ENCODE measurements at regions not wholly inside any gene's neighbourhood (a gene's known extent, or its start where the extent isn't known, plus 50 kb on each side); places are given as distances from the start of the nearest gene placed in this dataset.

DNA sequence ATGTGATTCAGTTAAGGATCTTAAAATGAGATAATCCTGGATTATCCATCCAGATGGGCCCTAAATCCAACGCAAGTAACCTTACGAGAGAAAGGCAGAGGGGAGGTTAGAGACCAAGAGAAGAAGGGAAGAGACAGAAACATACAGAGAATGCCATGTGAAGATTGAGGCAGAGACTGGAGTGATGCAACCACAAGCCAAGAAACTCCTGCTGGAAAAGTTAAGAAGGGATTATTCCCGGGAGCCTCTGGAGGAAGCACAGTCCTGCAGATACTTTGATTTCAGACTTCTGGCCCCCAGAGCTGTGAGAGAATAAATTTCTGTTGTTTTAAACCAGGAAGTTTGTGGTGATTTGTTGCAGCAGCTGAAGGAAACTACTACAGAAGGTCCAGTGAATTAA, 992.7 kb downstream of the BCL11A start:
- ATAC-seq: no peak
- TF ChIP-seq CREB5 (CRISPR knock-in tag; IDR thresholded peaks at IDR 0.05; ENCODE audit: low read depth) (no peak), ZNF565 (CRISPR knock-in tag; conservative IDR thresholded peaks at IDR 0.05; ENCODE audit: low read depth) (no peak)

DNA sequence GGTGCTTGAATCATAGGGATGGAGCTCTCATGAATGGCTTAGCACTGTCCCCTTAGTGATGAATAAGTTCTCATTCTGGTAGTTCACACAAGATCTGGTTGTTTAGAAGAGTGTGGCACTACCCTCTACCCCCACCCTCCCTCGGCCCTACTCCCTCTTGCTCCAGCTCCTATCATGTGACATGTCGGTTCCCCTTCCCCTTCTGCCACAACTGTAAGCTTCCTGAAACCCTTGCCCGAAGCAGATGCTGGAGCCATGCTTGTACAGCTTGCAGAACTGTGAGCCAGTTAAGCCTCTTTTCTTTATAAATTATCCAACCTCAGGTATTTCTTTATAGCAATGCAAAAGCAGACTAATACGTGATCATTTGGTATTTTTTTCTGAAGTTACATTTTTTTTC, 1012.6 kb downstream of the BCL11A start:
- no peak for ATAC-seq
- TF ChIP-seq CREB5 (CRISPR knock-in tag; IDR thresholded peaks at IDR 0.05; ENCODE audit: low read depth): no peak
- no peak for TF ChIP-seq CSDC2 (CRISPR knock-in tag; IDR thresholded peaks at IDR 0.05)
- TF ChIP-seq ARNTL (CRISPR knock-in tag; IDR thresholded peaks at IDR 0.05; ENCODE audit: borderline replicate concordance, low read depth): no peak

GRCh38 chr2:59538398-59538911, 1015.0 kb downstream of the BCL11A start:
- ATAC-seq: no peak
- TF ChIP-seq CSDC2 (CRISPR knock-in tag; IDR thresholded peaks at IDR 0.05) (no peak), ESRRG (CRISPR knock-in tag; IDR thresholded peaks at IDR 0.05) (no peak), GLIS3 (CRISPR knock-in tag; IDR thresholded peaks at IDR 0.05) (no peak), PATZ1 (CRISPR knock-in tag; IDR thresholded peaks at IDR 0.05; ENCODE audit: borderline replicate concordance) (no peak), ZC3H10 (CRISPR knock-in tag; IDR thresholded peaks at IDR 0.05) (no peak), ISL1 (CRISPR knock-in tag; IDR thresholded peaks at IDR 0.05) (no peak), TOX (CRISPR knock-in tag; IDR thresholded peaks at IDR 0.05; ENCODE audit: borderline replicate concordance) (no peak), POU6F1 (CRISPR knock-in tag; IDR thresholded peaks at IDR 0.05; ENCODE audit: borderline replicate concordance, low read depth) (no peak), BACH2 (CRISPR knock-in tag; IDR thresholded peaks at IDR 0.05; ENCODE audit: borderline replicate concordance) (no peak), RARB (CRISPR knock-in tag; IDR thresholded peaks at IDR 0.05) (no peak), SNAI2 (CRISPR knock-in tag; IDR thresholded peaks at IDR 0.05) (no peak), TCF4 (CRISPR knock-in tag; IDR thresholded peaks at IDR 0.05; ENCODE audit: borderline replicate concordance) (no peak), ARNTL (CRISPR knock-in tag; IDR thresholded peaks at IDR 0.05; ENCODE audit: borderline replicate concordance, low read depth) (no peak), ZFP3 (CRISPR knock-in tag; IDR thresholded peaks at IDR 0.05) (no peak), ZFP30 (CRISPR knock-in tag; IDR thresholded peaks at IDR 0.05) (no peak), TSHZ2 (CRISPR knock-in tag; IDR thresholded peaks at IDR 0.05) (no peak), CREB5 (CRISPR knock-in tag; IDR thresholded peaks at IDR 0.05; ENCODE audit: low read depth) (no peak), ZNF70 (CRISPR knock-in tag; IDR thresholded peaks at IDR 0.05) (no peak), ZNF8 (CRISPR knock-in tag; IDR thresholded peaks at IDR 0.05) (no peak)
- TF ChIP-seq, protein P1, sequence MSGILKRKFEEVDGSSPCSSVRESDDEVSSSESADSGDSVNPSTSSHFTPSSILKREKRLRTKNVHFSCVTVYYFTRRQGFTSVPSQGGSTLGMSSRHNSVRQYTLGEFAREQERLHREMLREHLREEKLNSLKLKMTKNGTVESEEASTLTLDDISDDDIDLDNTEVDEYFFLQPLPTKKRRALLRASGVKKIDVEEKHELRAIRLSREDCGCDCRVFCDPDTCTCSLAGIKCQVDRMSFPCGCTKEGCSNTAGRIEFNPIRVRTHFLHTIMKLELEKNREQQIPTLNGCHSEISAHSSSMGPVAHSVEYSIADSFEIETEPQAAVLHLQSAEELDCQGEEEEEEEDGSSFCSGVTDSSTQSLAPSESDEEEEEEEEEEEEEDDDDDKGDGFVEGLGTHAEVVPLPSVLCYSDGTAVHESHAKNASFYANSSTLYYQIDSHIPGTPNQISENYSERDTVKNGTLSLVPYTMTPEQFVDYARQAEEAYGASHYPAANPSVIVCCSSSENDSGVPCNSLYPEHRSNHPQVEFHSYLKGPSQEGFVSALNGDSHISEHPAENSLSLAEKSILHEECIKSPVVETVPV (CRISPR knock-in tag; IDR thresholded peaks at IDR 0.05): no peak
